Kidney (tissue), 13 donors: ENCODE measurements at regions not wholly inside any gene's neighbourhood (a gene's known extent, or its start where the extent isn't known, plus 50 kb on each side); places are given as distances from the start of the nearest gene placed in this dataset.

Experiments used
- DNase-seq, 5 donors: peaks; one replicate each; pipeline ENCODE4 v3.0.0-alpha.2; 2013 to 2020
- FAIRE-seq: peaks from 2 replicates; lab custom pipeline; 2012; peaks lifted over from hg19 to GRCh38; lab: Jason Lieb, UNC
- H3K27ac ChIP-seq, 2 donors: one replicate each; pipeline ENCODE4 v1.7.0; 2013; ENCODE audit warnings: low read depth in 2 of 2, low read length in 2 of 2, inconsistent platforms in 1 of 2
- H3K27me3 ChIP-seq: one replicate; pipeline ENCODE4 v1.7.1; 2013; ENCODE audit warnings: low read length, inconsistent platforms; ENCODE audit not compliant: control insufficient read depth, insufficient read depth
- H3K36me3 ChIP-seq, 3 donors: one replicate each; pipeline versions ENCODE4 v1.7.0 to v1.7.1; 2013; ENCODE audit warnings: low read length in 3 of 3, control low read depth in 1 of 3, inconsistent platforms in 1 of 3; ENCODE audit not compliant: insufficient read depth in 3 of 3, control insufficient read depth in 2 of 3
- H3K4me1 ChIP-seq, 3 donors: one replicate each; pipeline versions ENCODE4 v1.7.0 to v1.7.1; 2013; ENCODE audit warnings: low read length in 3 of 3, inconsistent platforms in 1 of 3, low read depth in 1 of 3; ENCODE audit not compliant: control insufficient read depth in 2 of 3, insufficient read depth in 2 of 3
- H3K4me3 ChIP-seq, 3 donors: one replicate each; pipeline versions ENCODE4 v1.7.0 to v1.8.1; 2013; ENCODE audit warnings: low read length in 3 of 3, control low read depth in 1 of 3, inconsistent platforms in 1 of 3
- H3K9ac ChIP-seq, 3 donors: one replicate each; pipeline versions ENCODE4 v1.7.0 to v1.7.1; 2013; ENCODE audit warnings: low read length in 3 of 3, control low read depth in 1 of 3, inconsistent platforms in 1 of 3
- H3K9me3 ChIP-seq, 3 donors: one replicate each; pipeline versions ENCODE4 v1.7.0 to v1.7.1; 2013; ENCODE audit warnings: low read length in 3 of 3, control low read depth in 1 of 3, inconsistent platforms in 1 of 3; ENCODE audit not compliant: control insufficient read depth in 2 of 3, insufficient read depth in 1 of 3
- CTCF ChIP-seq: IDR thresholded peaks from 3 replicates; pipeline ENCODE4 v1.5.1; 2012; ENCODE audit warnings: mild to moderate bottlenecking, moderate library complexity, borderline replicate concordance; ENCODE audit not compliant: insufficient read depth; ENCODE audit errors: extremely low read depth
- intact Hi-C: fragments of 100-400 bp; cut with DNase I; formaldehyde crosslinking; loops from one replicate; pipeline ENCODE4 v1.11.1; 2022
- donor health status: control.
- donor health status: control.
- donor health status: control.
- donor health status: control.
- donor health status: control.
- donor health status: DM: yes; HTN: yes; CAD: no.
- donor health status: Normal renal cell carcinoma (clear cell type).

DNA sequence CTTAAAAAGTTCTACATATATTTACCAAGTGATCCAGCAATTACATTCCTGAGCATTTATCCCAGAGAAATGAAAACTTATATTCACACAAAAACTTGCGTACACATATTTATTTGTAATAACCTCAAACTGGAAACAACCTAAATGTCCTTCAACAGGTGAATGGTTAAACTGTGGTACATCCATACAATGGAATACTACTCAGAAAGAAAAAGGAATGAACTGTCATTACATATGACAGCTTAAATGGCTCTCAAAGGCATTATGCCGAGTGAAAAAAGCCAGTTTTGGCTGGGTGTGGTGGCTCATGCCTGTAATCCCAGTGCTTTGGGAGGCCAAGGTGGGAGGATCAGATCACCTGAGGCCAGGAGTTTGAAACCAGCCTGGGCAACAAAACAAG is 79.1 kb upstream of the DYNC1I2 start:
- no peak for FAIRE-seq
- intact Hi-C loops: no loop called here

DNA sequence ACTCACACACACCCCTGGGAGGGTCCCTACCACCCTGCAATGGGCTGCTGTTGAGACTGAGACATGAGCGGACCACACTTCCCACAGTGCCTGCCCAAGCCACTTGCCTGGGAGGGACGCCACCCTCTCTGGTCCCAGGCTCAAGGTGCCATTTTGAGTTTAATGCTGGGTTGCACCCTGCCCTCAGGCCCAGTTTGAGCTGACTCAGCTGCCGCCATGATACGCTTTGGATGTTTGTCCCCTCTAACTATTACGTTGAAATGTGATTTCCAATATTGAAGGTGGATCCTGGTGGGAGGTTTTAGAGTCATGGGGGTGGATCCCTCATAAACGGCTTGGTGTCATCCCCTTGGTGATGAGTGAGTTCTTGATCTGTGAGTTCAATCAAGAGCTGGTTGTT is 76.4 kb upstream of the DYNC1I2 start:
- H3K36me3 ChIP-seq: no peaks in the 10 kb centered on the region
- H3K4me1 ChIP-seq: no peaks in the 10 kb centered on the region
- H3K9ac ChIP-seq: no peak overlapping the region
- no peak for TF ChIP-seq CTCF
- H3K9me3 ChIP-seq: peaks cover 0 to 3% (median 0%) of the 10 kb centered on the region in 3 donors
- no peak for FAIRE-seq
- no peak overlapping the region for H3K27ac ChIP-seq
- no peaks in the 10 kb centered on the region for H3K27me3 ChIP-seq
- intact Hi-C loops: no loop called here
- H3K4me3 ChIP-seq: no peak overlapping the region
- DNase-seq: no peak

More for the DNA sequence above, 79.1 kb upstream of the DYNC1I2 start:
- no peaks in the 10 kb centered on the region for H3K36me3 ChIP-seq
- no peak for TF ChIP-seq CTCF
- no peaks in the 10 kb centered on the region for H3K27me3 ChIP-seq
- no peaks in the 10 kb centered on the region for H3K4me1 ChIP-seq
- no peak for DNase-seq
- H3K9me3 ChIP-seq: peaks cover 0 to 3% (median 0%) of the 10 kb centered on the region in 3 donors
- H3K27ac ChIP-seq: no peak overlapping the region
- H3K4me3 ChIP-seq: no peak overlapping the region
- no peak overlapping the region for H3K9ac ChIP-seq

- no peak overlapping the region for H3K9ac ChIP-seq
- intact Hi-C loops: no loop called here
- no peaks in the 10 kb centered on the region for H3K27me3 ChIP-seq
- no peak for FAIRE-seq
- no peaks in the 10 kb centered on the region for H3K36me3 ChIP-seq
- H3K27ac ChIP-seq: no peak overlapping the region
- DNase-seq: no peak
- H3K9me3 ChIP-seq: no peaks in the 10 kb centered on the region
- no peak for TF ChIP-seq CTCF
- H3K4me3 ChIP-seq: no peak overlapping the region
- H3K4me1 ChIP-seq: no peaks in the 10 kb centered on the region
These were observed 72.2 kb upstream of the DYNC1I2 start for GRCh38 chr2:171615069-171615468.

DNA sequence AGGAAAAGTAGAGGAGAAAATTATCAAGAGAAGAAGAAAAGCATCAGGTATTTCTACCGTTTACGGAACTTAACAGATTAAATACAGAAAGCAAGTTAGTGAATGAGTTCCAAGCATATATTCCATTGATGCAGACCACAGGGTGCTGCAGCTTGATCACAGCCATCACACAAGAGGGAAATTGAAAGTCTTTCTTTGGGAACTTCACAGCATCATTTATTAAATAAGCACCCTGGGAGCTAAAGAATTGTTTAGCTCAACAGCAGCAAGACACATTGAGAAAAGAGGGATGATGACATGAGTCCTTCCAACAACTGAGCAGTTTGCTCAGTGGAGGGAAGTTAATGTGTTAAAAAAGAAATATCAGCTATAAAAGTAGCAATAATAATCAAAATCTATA is 69.3 kb upstream of the DYNC1I2 start:
- no peak overlapping the region for H3K9ac ChIP-seq
- no peaks in the 10 kb centered on the region for H3K36me3 ChIP-seq
- TF ChIP-seq CTCF: no peak

More for the DNA sequence above, 69.3 kb upstream of the DYNC1I2 start:
- Histone ChIP-seq H3K4me3 (no peak overlapping the region), H3K4me1 (no peaks in the 10 kb centered on the region), H3K27me3 (no peaks in the 10 kb centered on the region), H3K9me3 (no peaks in the 10 kb centered on the region), H3K27ac (no peak overlapping the region)
- intact Hi-C loops: no loop called here
- DNase-seq (no peak), FAIRE-seq (no peak)
